ENCODE measurements at regions not wholly inside any gene's neighbourhood (a gene's known extent, or its start where the extent isn't known, plus 50 kb on each side); places are given as distances from the start of the nearest gene placed in this dataset.

GRCh38 chr20:11660673-11661072 lies 257.0 kb upstream of the BTBD3 start:
- Histone ChIP-seq H3K9me3 (ENCODE audit: low read length) (no peaks in the 10 kb centered on the region), H3K9ac (ENCODE audit: low read length) (no peak overlapping the region), H3K4me3 (ENCODE audit: low read length) (no peak overlapping the region), H2AFZ (ENCODE audit: low read depth, low read length) (no peak overlapping the region), H3K9me2 (ENCODE audit: insufficient read depth, low read length) (no peaks in the 10 kb centered on the region), H3F3A (ENCODE audit: insufficient read depth, low read length, poor library complexity, severe bottlenecking) (no peaks in the 10 kb centered on the region), H3K36me3 (ENCODE audit: insufficient read depth, low read length) (no peaks in the 10 kb centered on the region), H4K20me1 (ENCODE audit: insufficient read depth) (no peaks in the 10 kb centered on the region), H3K27me3 (ENCODE audit: insufficient read depth, low read depth, low read length) (no peaks in the 10 kb centered on the region), H3K4me2 (ENCODE audit: low read length) (no peak overlapping the region), H3K27ac (ENCODE audit: low read length) (no peak overlapping the region), H3K79me2 (replicated peaks; ENCODE audit: insufficient read depth, low read length) (no peaks in the 10 kb centered on the region)
- TF ChIP-seq SMC3 (conservative IDR thresholded peaks at IDR 0.05; ENCODE audit: poor library complexity) (no peak), MXI1 (conservative IDR thresholded peaks at IDR 0.05; ENCODE audit: poor library complexity, severe bottlenecking) (no peak), REST (IDR thresholded peaks at IDR 0.05; ENCODE audit: borderline replicate concordance) (no peak), EZH2 (IDR thresholded peaks at IDR 0.05; ENCODE audit: borderline replicate concordance, insufficient read depth, low read length, poor library complexity, severe bottlenecking) (no peak), POLR2AphosphoS5 (IDR thresholded peaks at IDR 0.05) (no peak), TAF1 (IDR thresholded peaks at IDR 0.05; ENCODE audit: low read depth) (no peak), EP300 (conservative IDR thresholded peaks at IDR 0.05; ENCODE audit: poor library complexity, severe bottlenecking) (no peak), RAD21 (conservative IDR thresholded peaks at IDR 0.05) (no peak)
- TF ChIP-seq, protein P1, sequence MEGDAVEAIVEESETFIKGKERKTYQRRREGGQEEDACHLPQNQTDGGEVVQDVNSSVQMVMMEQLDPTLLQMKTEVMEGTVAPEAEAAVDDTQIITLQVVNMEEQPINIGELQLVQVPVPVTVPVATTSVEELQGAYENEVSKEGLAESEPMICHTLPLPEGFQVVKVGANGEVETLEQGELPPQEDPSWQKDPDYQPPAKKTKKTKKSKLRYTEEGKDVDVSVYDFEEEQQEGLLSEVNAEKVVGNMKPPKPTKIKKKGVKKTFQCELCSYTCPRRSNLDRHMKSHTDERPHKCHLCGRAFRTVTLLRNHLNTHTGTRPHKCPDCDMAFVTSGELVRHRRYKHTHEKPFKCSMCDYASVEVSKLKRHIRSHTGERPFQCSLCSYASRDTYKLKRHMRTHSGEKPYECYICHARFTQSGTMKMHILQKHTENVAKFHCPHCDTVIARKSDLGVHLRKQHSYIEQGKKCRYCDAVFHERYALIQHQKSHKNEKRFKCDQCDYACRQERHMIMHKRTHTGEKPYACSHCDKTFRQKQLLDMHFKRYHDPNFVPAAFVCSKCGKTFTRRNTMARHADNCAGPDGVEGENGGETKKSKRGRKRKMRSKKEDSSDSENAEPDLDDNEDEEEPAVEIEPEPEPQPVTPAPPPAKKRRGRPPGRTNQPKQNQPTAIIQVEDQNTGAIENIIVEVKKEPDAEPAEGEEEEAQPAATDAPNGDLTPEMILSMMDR (IDR thresholded peaks at IDR 0.05; ENCODE audit: poor library complexity, severe bottlenecking), result no peak

- H3K4me3 ChIP-seq (ENCODE audit: low read length), result no peak overlapping the region
- H2AFZ ChIP-seq (ENCODE audit: low read depth, low read length), result no peak overlapping the region
- H3K9me2 ChIP-seq (ENCODE audit: insufficient read depth, low read length), result no peaks in the 10 kb centered on the region
- no peaks in the 10 kb centered on the region for H4K20me1 ChIP-seq (ENCODE audit: insufficient read depth)
- H3F3A ChIP-seq (ENCODE audit: insufficient read depth, low read length, poor library complexity, severe bottlenecking), result no peaks in the 10 kb centered on the region
- H3K27ac ChIP-seq (ENCODE audit: low read length), result no peak overlapping the region
- no peaks in the 10 kb centered on the region for H3K79me2 ChIP-seq (replicated peaks; ENCODE audit: insufficient read depth, low read length)
- no peak overlapping the region for H3K9ac ChIP-seq (ENCODE audit: low read length)
- H3K36me3 ChIP-seq (ENCODE audit: insufficient read depth, low read length), result no peaks in the 10 kb centered on the region
- no peak overlapping the region for H3K4me2 ChIP-seq (ENCODE audit: low read length)
- no peaks in the 10 kb centered on the region for H3K9me3 ChIP-seq (ENCODE audit: low read length)
- H3K27me3 ChIP-seq (ENCODE audit: insufficient read depth, low read depth, low read length), result no peaks in the 10 kb centered on the region
- TF ChIP-seq EZH2 (IDR thresholded peaks at IDR 0.05; ENCODE audit: borderline replicate concordance, insufficient read depth, low read length, poor library complexity, severe bottlenecking) (no peak), POLR2AphosphoS5 (IDR thresholded peaks at IDR 0.05) (no peak), TAF1 (IDR thresholded peaks at IDR 0.05; ENCODE audit: low read depth) (no peak)
Measured at GRCh38 chr20:11671015-11671511, 246.6 kb upstream of the BTBD3 start.

Measured in neural cell (in vitro differentiated cells).